ENCODE measurements at regions not wholly inside any gene's neighbourhood (a gene's known extent, or its start where the extent isn't known, plus 50 kb on each side); places are given as distances from the start of the nearest gene placed in this dataset.
"Not testable (repeated sequence)": the region's sequence is repeated elsewhere in the genome, so short reads cannot be mapped to it uniquely, and the experiment has no call there.

GRCh38 chr16:59111280-59111679 lies 377.2 kb upstream of the GOT2 start:
- no peak overlapping the region for H3K27ac Mint-ChIP-seq
- no peaks in the 10 kb centered on the region for H3K36me3 Mint-ChIP-seq (ENCODE audit: low read depth)
- H3K4me3 Mint-ChIP-seq: no peak overlapping the region
- DNase-seq: no peak
- H3K9me3 Mint-ChIP-seq: peaks cover 8% of the 10 kb centered on the region; the same call in 1 of the 2 replicates
- no peak for TF ChIP-seq CTCF (IDR thresholded peaks at IDR 0.05)
- no peaks in the 10 kb centered on the region for H3K4me1 Mint-ChIP-seq (ENCODE audit: low read depth)
- H3K27me3 Mint-ChIP-seq (ENCODE audit: insufficient read depth): 0 out of 2 replicates have a peak, but pooled peaks cover 1% of the 10 kb centered on the region

- Mint-ChIP-seq H3K4me3 (no peak overlapping the region), H3K27ac (no peak overlapping the region), H3K9me3 (peaks cover 8% of the 10 kb centered on the region; the same call in 1 of the 2 replicates), H3K27me3 (ENCODE audit: insufficient read depth) (0 out of 2 replicates have a peak, but pooled peaks cover 1% of the 10 kb centered on the region), H3K4me1 (ENCODE audit: low read depth) (no peaks in the 10 kb centered on the region), H3K36me3 (ENCODE audit: low read depth) (no peaks in the 10 kb centered on the region)
- DNase-seq: no peak
- no peak for TF ChIP-seq CTCF (IDR thresholded peaks at IDR 0.05)
Observed at GRCh38 chr16:59108374-59108773, 374.3 kb upstream of the GOT2 start.

- not testable (repeated sequence) for H3K4me3 Mint-ChIP-seq; H3K36me3 Mint-ChIP-seq (ENCODE audit: low read depth); DNase-seq; H3K27ac Mint-ChIP-seq; H3K4me1 Mint-ChIP-seq (ENCODE audit: low read depth); H3K27me3 Mint-ChIP-seq (ENCODE audit: insufficient read depth)
- peaks cover 17% of the 10 kb centered on the region for H3K9me3 Mint-ChIP-seq
Observed at GRCh38 chr16:59096682-59097081, 362.6 kb upstream of the GOT2 start.

- Mint-ChIP-seq H3K4me1 (ENCODE audit: low read depth) (no peaks in the 10 kb centered on the region), H3K27ac (no peak overlapping the region), H3K27me3 (ENCODE audit: insufficient read depth) (peaks cover 5% of the 10 kb centered on the region; the same call in 1 of the 2 replicates), H3K9me3 (peaks cover 4% of the 10 kb centered on the region; the same call in 1 of the 2 replicates), H3K36me3 (ENCODE audit: low read depth) (no peaks in the 10 kb centered on the region), H3K4me3 (no peak overlapping the region)
- no peak for DNase-seq
- TF ChIP-seq CTCF (IDR thresholded peaks at IDR 0.05): no peak
Observed at GRCh38 chr16:59090541-59090940, 356.4 kb upstream of the GOT2 start.

GRCh38 chr16:59088431-59088830 lies 354.3 kb upstream of the GOT2 start:
- no peak overlapping the region for H3K4me3 Mint-ChIP-seq
- no peak overlapping the region for H3K27ac Mint-ChIP-seq
- H3K9me3 Mint-ChIP-seq: peaks cover 4% of the 10 kb centered on the region; the same call in 1 of the 2 replicates
- H3K36me3 Mint-ChIP-seq (ENCODE audit: low read depth): no peaks in the 10 kb centered on the region
- TF ChIP-seq CTCF (IDR thresholded peaks at IDR 0.05): no peak
- H3K27me3 Mint-ChIP-seq (ENCODE audit: insufficient read depth): peaks cover 5% of the 10 kb centered on the region; the same call in 1 of the 2 replicates
- no peak for DNase-seq
- H3K4me1 Mint-ChIP-seq (ENCODE audit: low read depth): no peaks in the 10 kb centered on the region

- Mint-ChIP-seq H3K27ac (no peak overlapping the region), H3K9me3 (no peaks in the 10 kb centered on the region; the same call in 1 of the 2 replicates), H3K4me1 (ENCODE audit: low read depth) (no peaks in the 10 kb centered on the region), H3K27me3 (ENCODE audit: insufficient read depth) (peaks cover 4% of the 10 kb centered on the region), H3K36me3 (ENCODE audit: low read depth) (no peaks in the 10 kb centered on the region), H3K4me3 (no peak overlapping the region)
- TF ChIP-seq CTCF (IDR thresholded peaks at IDR 0.05): no peak
- DNase-seq: no peak
Observed at GRCh38 chr16:59087641-59088040, 353.5 kb upstream of the GOT2 start.
